GM19452 (cell line): ENCODE measurements at regions not wholly inside any gene's neighbourhood (a gene's known extent, or its start where the extent isn't known, plus 50 kb on each side); places are given as distances from the start of the nearest gene placed in this dataset.

ENCODE experiments used
- ATAC-seq: cut with Tn5 transposase; IDR thresholded peaks from one replicate; pipeline ENCODE4 v1.9.1; 2021; ENCODE audit not compliant: unreplicated experiment

- ATAC-seq: no peak
These were observed 147.1 kb upstream of the LYZL1 start for GRCh38 chr10:29141761-29142160.

- ATAC-seq: no peak
These were observed 146.2 kb upstream of the LYZL1 start for GRCh38 chr10:29142516-29143314.

GRCh38 chr10:29144126-29144525, 144.7 kb upstream of the LYZL1 start:
- ATAC-seq: no peak

- ATAC-seq: no peak
These were observed 142.4 kb upstream of the LYZL1 start for GRCh38 chr10:29146311-29147100.

- no peak for ATAC-seq
These were observed 138.9 kb upstream of the LYZL1 start for GRCh38 chr10:29150010-29150409.

- ATAC-seq: no peak
These were observed 137.9 kb upstream of the LYZL1 start for GRCh38 chr10:29151005-29151404.

- ATAC-seq: no peak
These were observed 131.5 kb upstream of the LYZL1 start for GRCh38 chr10:29157321-29157720.

- ATAC-seq: no peak
These were observed 130.8 kb upstream of the LYZL1 start for GRCh38 chr10:29158066-29158465.

GRCh38 chr10:29160150-29160617, 128.7 kb upstream of the LYZL1 start:
- no peak for ATAC-seq

GRCh38 chr10:29163746-29164145, 125.1 kb upstream of the LYZL1 start:
- no peak for ATAC-seq

- ATAC-seq: no peak
These were observed 122.2 kb upstream of the LYZL1 start for GRCh38 chr10:29166713-29167112.

GRCh38 chr10:29169021-29169420, 119.8 kb upstream of the LYZL1 start:
- ATAC-seq: no peak

GRCh38 chr10:29171717-29172116, 117.2 kb upstream of the LYZL1 start:
- ATAC-seq: no peak

- ATAC-seq: no peak
These were observed 114.5 kb upstream of the LYZL1 start for GRCh38 chr10:29174389-29174788.

GRCh38 chr10:29176845-29177832, 111.7 kb upstream of the LYZL1 start:
- ATAC-seq: no peak

- no peak for ATAC-seq
These were observed 106.9 kb upstream of the LYZL1 start for GRCh38 chr10:29181936-29182335.

- ATAC-seq: no peak
These were observed 105.4 kb upstream of the LYZL1 start for GRCh38 chr10:29183301-29183945.

- no peak for ATAC-seq
These were observed 104.5 kb upstream of the LYZL1 start for GRCh38 chr10:29184205-29185000.

- no peak for ATAC-seq
These were observed 103.8 kb upstream of the LYZL1 start for GRCh38 chr10:29185050-29185449.

- no peak for ATAC-seq
These were observed 102.6 kb upstream of the LYZL1 start for GRCh38 chr10:29186221-29186620.
